H1 (cell line): ENCODE measurements at regions not wholly inside any gene's neighbourhood (a gene's known extent, or its start where the extent isn't known, plus 50 kb on each side); places are given as distances from the start of the nearest gene placed in this dataset.

Experiments used
- CTCF ChIA-PET: fragments of 300-600 bp; sonication (Branson Sonifier 250); formaldehyde crosslinking; loops from one replicate; lab custom pipeline; 2021; ENCODE audit not compliant: partially characterized antibody; lab: Charles Lee
- POLR2A ChIA-PET: fragments of 300-600 bp; sonication (Branson Sonifier 250); formaldehyde crosslinking; loops from one replicate; lab custom pipeline; 2021; ENCODE audit warnings: inconsistent platforms; ENCODE audit not compliant: partially characterized antibody; lab: Charles Lee
- DNase-seq, 2 experiments: peaks; one replicate each; pipeline versions ENCODE4 v3.0.0 to v3.0.0-alpha.2; 2010 to 2022; ENCODE audit warnings: low spot score in 2 of 2, low read depth in 1 of 2, mixed read lengths in 1 of 2
- FAIRE-seq: peaks from 2 replicates; lab custom pipeline; 2011; peaks lifted over from hg19 to GRCh38; lab: Jason Lieb, UNC
- H2AFZ ChIP-seq: 2 replicates; pipeline ENCODE4 v1.8.1; 2012; ENCODE audit warnings: low read length, inconsistent platforms
- H2AK5ac ChIP-seq: 2 replicates; pipeline ENCODE4 v1.6.1; 2013; ENCODE audit warnings: low read depth, low read length
- H2BK120ac ChIP-seq: replicated peaks from 2 replicates; pipeline ENCODE3; 2013; ENCODE audit warnings: low read depth, low read length, inconsistent platforms
- H2BK12ac ChIP-seq: 2 replicates; pipeline ENCODE4 v1.6.1; 2013; ENCODE audit warnings: low read depth, low read length
- H2BK15ac ChIP-seq: 2 replicates; pipeline ENCODE4 v1.6.1; 2013; ENCODE audit warnings: low read length
- H2BK20ac ChIP-seq: 2 replicates; pipeline ENCODE4 v1.6.1; 2013; ENCODE audit warnings: low read length
- H2BK5ac ChIP-seq: 2 replicates; pipeline ENCODE4 v1.6.1; 2013; ENCODE audit warnings: low read depth, low read length
- H3K14ac ChIP-seq: 2 replicates; pipeline ENCODE4 v1.6.1; 2013; ENCODE audit warnings: inconsistent platforms; ENCODE audit not compliant: insufficient read length
- H3K18ac ChIP-seq: 2 replicates; pipeline ENCODE4 v1.6.1; 2013; ENCODE audit warnings: low read length; ENCODE audit errors: extremely low read depth
- H3K23ac ChIP-seq: 2 replicates; pipeline ENCODE4 v1.6.1; 2013; ENCODE audit warnings: inconsistent platforms; ENCODE audit not compliant: insufficient read length
- H3K23me2 ChIP-seq: 2 replicates; pipeline ENCODE4 v1.6.1; 2013; ENCODE audit warnings: low read depth, low read length
- H3K27ac ChIP-seq: 2 replicates; pipeline ENCODE4 v1.6.1; 2011; ENCODE audit warnings: low read depth, low read length, inconsistent platforms
- H3K27me3 ChIP-seq, 4 experiments: replicated peaks in 1 of 4; 1 replicate in 1 of 4; 2 replicates in 3 of 4; pipeline versions ENCODE4 v1.6.1 to v1.8.1; 2011 to 2013; ENCODE audit warnings: low read length in 3 of 4, mild to moderate bottlenecking in 3 of 4, inconsistent platforms in 2 of 4, mixed read lengths in 2 of 4, moderate library complexity in 1 of 4; ENCODE audit not compliant: control insufficient read depth in 3 of 4, insufficient read depth in 3 of 4; ENCODE audit errors: extremely low read depth in 1 of 4
- H3K36me3 ChIP-seq, 4 experiments: 2 replicates each; pipeline versions ENCODE4 v1.6.1 to v1.8.1; 2011 to 2013; ENCODE audit warnings: mild to moderate bottlenecking in 4 of 4, low read length in 3 of 4, moderate library complexity in 2 of 4, control low read depth in 1 of 4, inconsistent platforms in 1 of 4; ENCODE audit not compliant: insufficient read depth in 4 of 4, control insufficient read depth in 2 of 4
- H3K4ac ChIP-seq: replicated peaks from 2 replicates; pipeline ENCODE3; 2013; ENCODE audit warnings: low read length, low read depth, mixed read lengths, inconsistent platforms; ENCODE audit not compliant: insufficient read length
- H3K4me1 ChIP-seq, 4 experiments: replicated peaks in 1 of 4; 1 replicate in 1 of 4; 2 replicates in 3 of 4; pipeline versions ENCODE4 v1.6.1 to v1.8.1; 2011 to 2013; ENCODE audit warnings: low read length in 3 of 4, inconsistent platforms in 2 of 4, mixed read lengths in 1 of 4; ENCODE audit not compliant: insufficient read depth in 4 of 4, control insufficient read depth in 3 of 4
- H3K4me2 ChIP-seq, 2 experiments: 2 replicates each; pipeline versions ENCODE4 v1.6.1 to v1.8.1; 2011 to 2013; ENCODE audit warnings: low read depth in 2 of 2, low read length in 2 of 2, control low read depth in 1 of 2, inconsistent platforms in 1 of 2, mild to moderate bottlenecking in 1 of 2; ENCODE audit not compliant: insufficient read depth in 1 of 2
- H3K4me3 ChIP-seq, 4 experiments: fragments of 200-600, 300-600 bp in 1 of 4; sonication (generic), shearing (Covaris generic), sonication (Bioruptor Twin) in 1 of 4; 2 replicates each; pipeline versions ENCODE4 v1.5.1 to v1.8.1; 2011 to 2016; ENCODE audit warnings: low read length in 4 of 4, low read depth in 3 of 4, control low read depth in 2 of 4, inconsistent platforms in 2 of 4, mild to moderate bottlenecking in 2 of 4, mixed read lengths in 1 of 4, moderate library complexity in 1 of 4; ENCODE audit not compliant: insufficient read depth in 2 of 4; ENCODE audit errors: extremely low read depth in 1 of 4
- H3K56ac ChIP-seq: replicated peaks from 2 replicates; pipeline ENCODE3; 2013; ENCODE audit warnings: low read depth, mild to moderate bottlenecking, mixed read lengths, low read length, inconsistent platforms; ENCODE audit not compliant: insufficient read length
- H3K79me1 ChIP-seq: 2 replicates; pipeline ENCODE4 v1.6.1; 2013; ENCODE audit warnings: low read depth, low read length, control low read depth
- H3K79me2 ChIP-seq, 2 experiments: 2 replicates each; pipeline versions ENCODE4 v1.6.1 to v1.8.1; 2012 to 2013; ENCODE audit warnings: low read length in 2 of 2, mild to moderate bottlenecking in 2 of 2, inconsistent platforms in 1 of 2; ENCODE audit not compliant: insufficient read depth in 2 of 2, control insufficient read depth in 1 of 2
- H3K9ac ChIP-seq, 4 experiments: replicated peaks in 1 of 4; 1 replicate in 1 of 4; 2 replicates in 3 of 4; pipeline versions ENCODE4 v1.6.1 to v1.8.1; 2011 to 2013; ENCODE audit warnings: low read depth in 3 of 4, low read length in 3 of 4, control low read depth in 2 of 4, mild to moderate bottlenecking in 2 of 4, moderate library complexity in 2 of 4, inconsistent platforms in 1 of 4; ENCODE audit errors: extremely low read depth in 1 of 4
- H3K9me3 ChIP-seq, 2 experiments: 2 replicates each; pipeline versions ENCODE4 v1.6.1 to v1.8.1; 2012 to 2013; ENCODE audit warnings: mild to moderate bottlenecking in 2 of 2, moderate library complexity in 2 of 2, control low read depth in 1 of 2, inconsistent platforms in 1 of 2, low read depth in 1 of 2, low read length in 1 of 2, mixed read lengths in 1 of 2; ENCODE audit not compliant: insufficient read depth in 2 of 2
- H4K20me1 ChIP-seq, 2 experiments: replicated peaks in 1 of 2; 2 replicates each; pipeline versions ENCODE3 to v1.8.1; 2011 to 2013; ENCODE audit warnings: inconsistent platforms in 2 of 2, low read length in 2 of 2, mild to moderate bottlenecking in 1 of 2; ENCODE audit not compliant: insufficient read depth in 2 of 2, control insufficient read depth in 1 of 2
- H4K5ac ChIP-seq: 2 replicates; pipeline ENCODE4 v1.6.1; 2013; ENCODE audit warnings: low read length, low read depth, mixed read lengths, inconsistent platforms; ENCODE audit not compliant: insufficient read length
- H4K8ac ChIP-seq: 2 replicates; pipeline ENCODE4 v1.8.0; 2013; ENCODE audit warnings: mild to moderate bottlenecking, moderate library complexity, low read length, inconsistent platforms; ENCODE audit not compliant: insufficient read depth; ENCODE audit errors: extremely low read depth
- H4K91ac ChIP-seq: replicated peaks from 2 replicates; pipeline ENCODE3; 2013; ENCODE audit warnings: low read length, mixed read lengths, inconsistent platforms; ENCODE audit not compliant: insufficient read length
- EGR1 ChIP-seq: IDR thresholded peaks from 2 replicates; pipeline ENCODE4 v1.6.1; 2011; ENCODE audit warnings: low read depth, low read length, borderline replicate concordance
- NANOG ChIP-seq: IDR thresholded peaks from 2 replicates; pipeline ENCODE4 v1.6.1; 2011; ENCODE audit warnings: low read length, low read depth, mild to moderate bottlenecking, inconsistent platforms; ENCODE audit not compliant: insufficient read depth, poor library complexity, severe bottlenecking
- RAD21 ChIP-seq, 2 experiments: IDR thresholded peaks in 1 of 2; conservative IDR thresholded peaks in 1 of 2; 2 replicates each; pipeline ENCODE4 v1.6.1; 2011; ENCODE audit warnings: low read depth in 2 of 2, low read length in 2 of 2, improper control_type of control experiment in 1 of 2, inconsistent platforms in 1 of 2, mild to moderate bottlenecking in 1 of 2, moderate library complexity in 1 of 2
- RBBP5 ChIP-seq: IDR thresholded peaks from 2 replicates; pipeline ENCODE4 v1.7.1; 2012; ENCODE audit warnings: low read depth, mild to moderate bottlenecking, inconsistent platforms, low read length, moderate library complexity, borderline replicate concordance
- RNF2 ChIP-seq: fragments of 200-900, 300-1000 bp; sonication (generic); IDR thresholded peaks from 2 replicates; pipeline ENCODE4 v1.7.1; 2016; ENCODE audit warnings: borderline replicate concordance, low read depth, mild to moderate bottlenecking, antibody characterized with exemption, low read length; ENCODE audit not compliant: poor library complexity, severe bottlenecking; ENCODE audit errors: missing control alignments
- SIRT6 ChIP-seq: IDR thresholded peaks from one replicate; pipeline ENCODE4 v1.7.1; 2012; ENCODE audit warnings: low read length, inconsistent platforms
- SP2 ChIP-seq: IDR thresholded peaks from 2 replicates; pipeline ENCODE4 v1.6.1; 2012; ENCODE audit warnings: mild to moderate bottlenecking, low read length, inconsistent platforms
- TAF1 ChIP-seq: IDR thresholded peaks from 2 replicates; pipeline ENCODE4 v1.6.1; 2011; ENCODE audit warnings: mild to moderate bottlenecking, low read depth, low read length
- WGBS, 2 experiments: shearing (Covaris generic) in 1 of 2; methylation state at CpG; one replicate each; pipeline versions ENCODE4 v1.1.6 to v1.1.7; 2013 to 2015; ENCODE audit warnings: low lambda C conversion rate in 2 of 2, mixed read lengths in 2 of 2, inconsistent platforms in 1 of 2, low coverage in 1 of 2, missing lambda C conversion rate in 1 of 2; ENCODE audit not compliant: insufficient replicate concordance in 2 of 2, insufficient coverage in 1 of 2, insufficient read length in 1 of 2; ENCODE audit errors: extremely low coverage in 1 of 2, missing lambda C conversion rate in 1 of 2; 5-methylcytosine and 5-hydroxymethylcytosine counted together
- TF ChIP-seq, protein P1 (sequence below), 3 experiments: IDR thresholded peaks; 1 replicate in 2 of 3; 2 replicates in 1 of 3; pipeline versions ENCODE4 v1.5.1 to v1.6.1; 2011; ENCODE audit warnings: low read length in 3 of 3, mild to moderate bottlenecking in 3 of 3, inconsistent platforms in 2 of 3, low read depth in 1 of 3, moderate library complexity in 1 of 3; ENCODE audit not compliant: insufficient read depth in 1 of 3; ENCODE audit errors: control extremely low read depth in 1 of 3

DNA sequence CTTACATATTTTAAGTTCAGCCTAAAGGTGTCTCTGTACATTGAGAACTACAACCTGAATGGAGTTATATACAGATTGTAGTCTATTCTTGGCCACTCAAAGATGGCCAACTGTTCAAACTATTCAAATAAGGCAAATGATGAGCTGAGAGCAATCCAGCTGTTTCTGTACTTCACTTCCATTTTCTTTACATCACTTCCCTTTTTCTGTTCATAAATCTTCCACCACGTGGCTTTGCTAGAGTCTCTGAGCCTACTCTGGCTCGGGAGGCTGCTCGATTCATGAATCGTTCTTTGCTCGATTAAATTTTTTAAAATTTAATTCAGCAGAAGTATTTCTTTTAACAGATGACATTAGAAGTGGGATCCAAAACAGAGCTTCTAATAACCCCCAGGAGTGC is 879.7 kb downstream of the GALC start:
- H3K9ac ChIP-seq = no peak overlapping the region
- no peak overlapping the region for H2BK5ac ChIP-seq
- H2BK120ac ChIP-seq = no peak overlapping the region
- H4K20me1 ChIP-seq = no peaks in the 10 kb centered on the region
- no peak overlapping the region for H3K4me3 ChIP-seq
- H3K36me3 ChIP-seq = no peaks in the 10 kb centered on the region
- H4K8ac ChIP-seq = no peak overlapping the region
- no peaks in the 10 kb centered on the region for H3K27me3 ChIP-seq
- H3K79me2 ChIP-seq = no peaks in the 10 kb centered on the region
- no peak overlapping the region for H3K4ac ChIP-seq
- no peaks in the 10 kb centered on the region for H3K23me2 ChIP-seq
- no peak overlapping the region for H2BK12ac ChIP-seq
- ChIA-PET CTCF (interaction anchor here (0.7 to 4.7 kb wide), 30 partner anchors 8 to 503 kb away, joined by 3 to 29 read pairs (median 4); no protein-coding TSS in a partner anchor), POLR2A (no interaction called here)
- H3K4me1 ChIP-seq = no peaks in the 10 kb centered on the region; a peak in 1 of 7 replicates
- H4K5ac ChIP-seq = no peak overlapping the region
- 72% methylated on average over 5 of the region's 5 CpGs; no CpG with 5 or more reads in 1 of the 2 experiments for WGBS, 2 experiments
- no peak overlapping the region for H3K18ac ChIP-seq
- H2BK15ac ChIP-seq = no peak overlapping the region
- H3K9me3 ChIP-seq = no peaks in the 10 kb centered on the region
- no peak overlapping the region for H2AK5ac ChIP-seq
- DNase-seq = no peak
- no peak overlapping the region for H4K91ac ChIP-seq
- H3K4me2 ChIP-seq = no peak overlapping the region
- no peak overlapping the region for H2BK20ac ChIP-seq
- H3K23ac ChIP-seq = no peak overlapping the region
- no peak overlapping the region for H3K14ac ChIP-seq
- no peaks in the 10 kb centered on the region for H3K79me1 ChIP-seq
- no peak overlapping the region for H2AFZ ChIP-seq
- H3K56ac ChIP-seq = no peak overlapping the region
- H3K27ac ChIP-seq = no peak overlapping the region
- FAIRE-seq = no peak
- TF ChIP-seq EGR1 = no peak
- TF ChIP-seq NANOG = no peak
- TF ChIP-seq TAF1 = no peak
- TF ChIP-seq, protein P1, sequence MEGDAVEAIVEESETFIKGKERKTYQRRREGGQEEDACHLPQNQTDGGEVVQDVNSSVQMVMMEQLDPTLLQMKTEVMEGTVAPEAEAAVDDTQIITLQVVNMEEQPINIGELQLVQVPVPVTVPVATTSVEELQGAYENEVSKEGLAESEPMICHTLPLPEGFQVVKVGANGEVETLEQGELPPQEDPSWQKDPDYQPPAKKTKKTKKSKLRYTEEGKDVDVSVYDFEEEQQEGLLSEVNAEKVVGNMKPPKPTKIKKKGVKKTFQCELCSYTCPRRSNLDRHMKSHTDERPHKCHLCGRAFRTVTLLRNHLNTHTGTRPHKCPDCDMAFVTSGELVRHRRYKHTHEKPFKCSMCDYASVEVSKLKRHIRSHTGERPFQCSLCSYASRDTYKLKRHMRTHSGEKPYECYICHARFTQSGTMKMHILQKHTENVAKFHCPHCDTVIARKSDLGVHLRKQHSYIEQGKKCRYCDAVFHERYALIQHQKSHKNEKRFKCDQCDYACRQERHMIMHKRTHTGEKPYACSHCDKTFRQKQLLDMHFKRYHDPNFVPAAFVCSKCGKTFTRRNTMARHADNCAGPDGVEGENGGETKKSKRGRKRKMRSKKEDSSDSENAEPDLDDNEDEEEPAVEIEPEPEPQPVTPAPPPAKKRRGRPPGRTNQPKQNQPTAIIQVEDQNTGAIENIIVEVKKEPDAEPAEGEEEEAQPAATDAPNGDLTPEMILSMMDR (IDR thresholded peaks at IDR 0.05; ENCODE audit: control extremely low read depth in 1 of 3, insufficient read depth in 1 of 3, low read depth in 1 of 3, low read length in 3 of 3) = peak in 2 of 3 experiments; percentile 17 to 28; a peak in 2 of 4 replicates
- TF ChIP-seq RAD21 (IDR thresholded peaks at IDR 0.05 in 1 of 2, conservative IDR thresholded peaks at IDR 0.05 in 1 of 2; ENCODE audit: low read depth in 2 of 2, low read length in 2 of 2) = peak; percentile 16 to 43; a peak in 3 of 4 replicates
- no peak for TF ChIP-seq RNF2
- TF ChIP-seq RBBP5 = no peak
- no peak for TF ChIP-seq SIRT6
- TF ChIP-seq SP2 = no peak
